Gastrocnemius medialis (tissue), 4 donors: ENCODE measurements at regions not wholly inside any gene's neighbourhood (a gene's known extent, or its start where the extent isn't known, plus 50 kb on each side); places are given as distances from the start of the nearest gene placed in this dataset.

Experiments
- ATAC-seq, 2 donors: fragments of 150-250 bp; one replicate each; pipeline ENCODE4 v1.9.1; 2016
- DNase-seq, 2 donors: peaks; one replicate each; pipeline ENCODE4 v3.0.0-alpha.2; 2019
- H3K27ac ChIP-seq, 4 donors: fragments of 200-600 bp; sonication (generic); 1 replicate in 1 of 4; 2 replicates in 3 of 4; pipeline ENCODE4 v1.5.1; 2016 to 2018; ENCODE audit warnings: mild to moderate bottlenecking in 2 of 4, moderate library complexity in 1 of 4
- H3K27me3 ChIP-seq, 3 donors: fragments of 200-600 bp; sonication (generic) in 2 of 3; 1 replicate in 1 of 3; 2 replicates in 2 of 3; pipeline versions ENCODE4 v1.5.1 to v1.6.0; 2016 to 2019; ENCODE audit warnings: mild to moderate bottlenecking in 1 of 3, moderate library complexity in 1 of 3
- H3K36me3 ChIP-seq, 2 donors: fragments of 200-600 bp; sonication (generic) in 1 of 2; one replicate each; pipeline ENCODE4 v1.5.1; 2017 to 2018
- H3K4me1 ChIP-seq, 2 donors: fragments of 200-600 bp; sonication (generic) in 1 of 2; one replicate each; pipeline ENCODE4 v1.5.1; 2016 to 2017; ENCODE audit warnings: mild to moderate bottlenecking in 2 of 2
- H3K4me3 ChIP-seq, 4 donors: fragments of 200-600 bp; sonication (generic) in 3 of 4; 1 replicate in 1 of 4; 2 replicates in 3 of 4; pipeline ENCODE4 v1.5.1; 2016 to 2019; ENCODE audit warnings: mild to moderate bottlenecking in 2 of 4
- H3K9me3 ChIP-seq, 3 donors: fragments of 200-600 bp; sonication (generic) in 2 of 3; 1 replicate in 1 of 3; 2 replicates in 2 of 3; pipeline ENCODE4 v1.5.1; 2016 to 2019
- CTCF ChIP-seq, 5 experiments: fragments of 450-650 bp in 3 of 5; fragments of 200-600 bp in 2 of 5; sonication (generic) in 2 of 5; IDR thresholded peaks in 4 of 5; conservative IDR thresholded peaks in 1 of 5; 1 replicate in 4 of 5; 2 replicates in 1 of 5; pipeline ENCODE4 v1.5.1; 2016 to 2019; ENCODE audit warnings: antibody characterized with exemption in 5 of 5, mild to moderate bottlenecking in 3 of 5, moderate library complexity in 3 of 5
- POLR2A ChIP-seq, 2 donors: fragments of 450-650 bp; IDR thresholded peaks; one replicate each; pipeline ENCODE4 v1.6.1; 2017; ENCODE audit warnings: antibody characterized with exemption in 2 of 2, mild to moderate bottlenecking in 2 of 2, moderate library complexity in 2 of 2
- in situ Hi-C, 4 donors: fragments of 200-750 bp; cut with MboI; loops; one replicate each; pipeline versions ENCODE4 v1.15.0 to v1.8.0; 2017; ENCODE audit warnings: low sequenced_read_pairs in 4 of 4
- intact Hi-C: fragments of 100-400 bp; cut with DNase I; formaldehyde crosslinking; loops from one replicate; pipeline ENCODE4 v1.15.1; 2023; ENCODE audit warnings: low total_unique reads

GRCh38 chr10:10318856-10319255 lies 698.8 kb upstream of the CELF2 start:
- Histone ChIP-seq H3K9me3 (no peaks in the 10 kb centered on the region), H3K27ac (no peak overlapping the region), H3K27me3 (no peaks in the 10 kb centered on the region), H3K4me3 (no peak overlapping the region), H3K36me3 (no peaks in the 10 kb centered on the region), H3K4me1 (no peaks in the 10 kb centered on the region)
- intact Hi-C loops: no loop called here
- TF ChIP-seq POLR2A (IDR thresholded peaks at IDR 0.05) (no peak), CTCF (IDR thresholded peaks at IDR 0.05 in 4 of 5, conservative IDR thresholded peaks at IDR 0.05 in 1 of 5) (no peak)
- DNase-seq (no peak), ATAC-seq (no peak)
- in situ Hi-C loops: no loop called here

- H3K4me1 ChIP-seq: no peaks in the 10 kb centered on the region
- H3K9me3 ChIP-seq: no peaks in the 10 kb centered on the region
- no peak for TF ChIP-seq CTCF (IDR thresholded peaks at IDR 0.05 in 4 of 5, conservative IDR thresholded peaks at IDR 0.05 in 1 of 5)
- no peak for TF ChIP-seq POLR2A (IDR thresholded peaks at IDR 0.05)
- no peak overlapping the region for H3K4me3 ChIP-seq
- intact Hi-C loops (no loop called here), in situ Hi-C loops (no loop called here)
- H3K36me3 ChIP-seq: no peaks in the 10 kb centered on the region
- DNase-seq (no peak), ATAC-seq (no peak)
- no peaks in the 10 kb centered on the region for H3K27me3 ChIP-seq
- no peak overlapping the region for H3K27ac ChIP-seq
Observed at GRCh38 chr10:10320956-10321355, 696.7 kb upstream of the CELF2 start.

GRCh38 chr10:10326116-10326515 lies 691.6 kb upstream of the CELF2 start:
- H3K4me1 ChIP-seq: no peaks in the 10 kb centered on the region
- H3K27ac ChIP-seq: no peak overlapping the region
- TF ChIP-seq POLR2A (IDR thresholded peaks at IDR 0.05) (no peak), CTCF (IDR thresholded peaks at IDR 0.05 in 4 of 5, conservative IDR thresholded peaks at IDR 0.05 in 1 of 5) (no peak)
- intact Hi-C loops (no loop called here), in situ Hi-C loops (no loop called here)
- DNase-seq (no peak), ATAC-seq (no peak)
- H3K36me3 ChIP-seq: no peaks in the 10 kb centered on the region
- no peaks in the 10 kb centered on the region for H3K9me3 ChIP-seq
- H3K27me3 ChIP-seq: no peaks in the 10 kb centered on the region
- no peak overlapping the region for H3K4me3 ChIP-seq

- no peak overlapping the region for H3K27ac ChIP-seq
- ATAC-seq (no peak), DNase-seq (no peak)
- TF ChIP-seq CTCF (IDR thresholded peaks at IDR 0.05 in 4 of 5, conservative IDR thresholded peaks at IDR 0.05 in 1 of 5) (no peak), POLR2A (IDR thresholded peaks at IDR 0.05) (no peak)
- H3K27me3 ChIP-seq: no peaks in the 10 kb centered on the region
- no peak overlapping the region for H3K4me3 ChIP-seq
- H3K9me3 ChIP-seq: no peaks in the 10 kb centered on the region
- H3K36me3 ChIP-seq: no peaks in the 10 kb centered on the region
- H3K4me1 ChIP-seq: no peaks in the 10 kb centered on the region
- intact Hi-C loops: no loop called here
- in situ Hi-C loops: no loop called here
Observed at GRCh38 chr10:10327934-10328333, 689.7 kb upstream of the CELF2 start.

GRCh38 chr10:10330418-10330817 lies 687.3 kb upstream of the CELF2 start:
- H3K4me3 ChIP-seq: no peak overlapping the region
- H3K4me1 ChIP-seq: no peaks in the 10 kb centered on the region
- no peaks in the 10 kb centered on the region for H3K27me3 ChIP-seq
- ATAC-seq: no peak
- TF ChIP-seq CTCF (IDR thresholded peaks at IDR 0.05 in 4 of 5, conservative IDR thresholded peaks at IDR 0.05 in 1 of 5): no peak
- no peak for TF ChIP-seq POLR2A (IDR thresholded peaks at IDR 0.05)
- H3K9me3 ChIP-seq: no peaks in the 10 kb centered on the region
- H3K36me3 ChIP-seq: no peaks in the 10 kb centered on the region
- in situ Hi-C loops (no loop called here), intact Hi-C loops (no loop called here)
- no peak overlapping the region for H3K27ac ChIP-seq
- no peak for DNase-seq
